ENCODE measurements at regions not wholly inside any gene's neighbourhood (a gene's known extent, or its start where the extent isn't known, plus 50 kb on each side); places are given as distances from the start of the nearest gene placed in this dataset.

- in situ Hi-C loops (cut with MboI): no loop called here
- TF ChIP-seq BRCA1 (IDR thresholded peaks at IDR 0.05; ENCODE audit: low read depth, low read length) (no peak), NRF1 (conservative IDR thresholded peaks at IDR 0.05; ENCODE audit: low read depth, low read length) (no peak), IRF3 (IDR thresholded peaks at IDR 0.05) (no peak), CUX1 (IDR thresholded peaks at IDR 0.05; ENCODE audit: insufficient replicate concordance, low read depth, low read length) (no peak), PML (IDR thresholded peaks at IDR 0.05; ENCODE audit: low read length) (no peak)
- Histone ChIP-seq H3K4me1 (ENCODE audit: control insufficient read depth, insufficient read depth, low read length) (no peaks in the 10 kb centered on the region), H3K9ac (ENCODE audit: control insufficient read depth, insufficient read depth, low read length) (no peak overlapping the region), H3K4me3 (no peak overlapping the region), H3K27ac (ENCODE audit: control insufficient read depth, insufficient read depth) (no peak overlapping the region), H4K20me1 (ENCODE audit: control insufficient read depth, insufficient read depth) (no peaks in the 10 kb centered on the region; the same call in 1 of the 2 replicates), H3K9me3 (replicated peaks; ENCODE audit: control insufficient read depth, insufficient read depth, low read length) (no peaks in the 10 kb centered on the region), H3K4me2 (ENCODE audit: control insufficient read depth, insufficient read depth) (no peak overlapping the region), H3K27me3 (replicated peaks in 1 of 2; ENCODE audit: control insufficient read depth in 2 of 2, insufficient read depth in 2 of 2, low read length in 1 of 2) (no peaks in the 10 kb centered on the region; a peak in 1 of 4 replicates), H3K79me2 (ENCODE audit: control insufficient read depth, insufficient read depth, low read length) (no peaks in the 10 kb centered on the region), H2AFZ (ENCODE audit: control insufficient read depth, low read depth, low read length) (no peak overlapping the region), H3K36me3 (ENCODE audit: control insufficient read depth in 2 of 2, insufficient read depth in 2 of 2, low read length in 1 of 2) (no peaks in the 10 kb centered on the region)
- DNase-seq (ENCODE audit: low read depth, low spot score) (no peak), ATAC-seq (no peak), FAIRE-seq (no peak)
- ChIA-PET RAD21 (ENCODE audit: unreplicated experiment) (no interaction called here), CTCF (interaction anchor here (1.0 kb wide), 1 partner anchor 35 kb away, joined by 3 read pairs; no protein-coding TSS in a partner anchor), SMC1A (ENCODE audit: uncharacterized antibody, unreplicated experiment) (no interaction called here), POLR2A (no interaction called here)
- no TSS peak for BruUV-seq (replicated peaks)
- intact Hi-C loops (cut with micrococcal nuclease; ENCODE audit: unreplicated experiment): no loop called here
- WGBS (ENCODE audit: insufficient coverage, insufficient replicate concordance, low lambda C conversion rate, missing lambda C conversion rate): 30% methylated on average over 5 of the region's 5 CpGs
Measured at GRCh38 chr9:87810008-87810407, 72.7 kb upstream of the SPATA31E1 start.
